IPS DF 6.9 (cell line): ENCODE measurements at regions not wholly inside any gene's neighbourhood (a gene's known extent, or its start where the extent isn't known, plus 50 kb on each side); places are given as distances from the start of the nearest gene placed in this dataset.
"Not testable (repeated sequence)": the region's sequence is repeated elsewhere in the genome, so short reads cannot be mapped to it uniquely, and the experiment has no call there.

Experiments used
- DNase-seq: peaks from one replicate; pipeline ENCODE4 v3.0.0-alpha.2; 2013; ENCODE audit warnings: low read depth, low spot score
- H3K27ac ChIP-seq: one replicate; pipeline ENCODE4 v1.5.1; 2013; ENCODE audit warnings: low read length, control low read depth
- H3K27me3 ChIP-seq: 2 replicates; pipeline ENCODE4 v1.6.1; 2013; ENCODE audit warnings: mild to moderate bottlenecking, low read length; ENCODE audit not compliant: control insufficient read depth, insufficient read depth
- H3K36me3 ChIP-seq: 2 replicates; pipeline ENCODE4 v1.6.1; 2013; ENCODE audit warnings: low read length; ENCODE audit not compliant: control insufficient read depth, insufficient read depth
- H3K4me1 ChIP-seq: 2 replicates; pipeline ENCODE4 v1.6.1; 2013; ENCODE audit warnings: low read length; ENCODE audit not compliant: control insufficient read depth, insufficient read depth
- H3K4me3 ChIP-seq: 2 replicates; pipeline ENCODE4 v1.5.1; 2013; ENCODE audit warnings: mild to moderate bottlenecking, low read length
- H3K9me3 ChIP-seq: 2 replicates; pipeline ENCODE4 v1.6.1; 2013; ENCODE audit warnings: low read length, inconsistent platforms; ENCODE audit not compliant: control insufficient read depth, insufficient read depth
- WGBS: extraction: QIAGEN DNeasy Blood & Tissue Kit; methylation state at CpG from one replicate; pipeline ENCODE4 v1.1.7; 2013; ENCODE audit warnings: mixed read lengths, missing lambda C conversion rate; ENCODE audit not compliant: insufficient read length, insufficient coverage; 5-methylcytosine and 5-hydroxymethylcytosine counted together

DNA sequence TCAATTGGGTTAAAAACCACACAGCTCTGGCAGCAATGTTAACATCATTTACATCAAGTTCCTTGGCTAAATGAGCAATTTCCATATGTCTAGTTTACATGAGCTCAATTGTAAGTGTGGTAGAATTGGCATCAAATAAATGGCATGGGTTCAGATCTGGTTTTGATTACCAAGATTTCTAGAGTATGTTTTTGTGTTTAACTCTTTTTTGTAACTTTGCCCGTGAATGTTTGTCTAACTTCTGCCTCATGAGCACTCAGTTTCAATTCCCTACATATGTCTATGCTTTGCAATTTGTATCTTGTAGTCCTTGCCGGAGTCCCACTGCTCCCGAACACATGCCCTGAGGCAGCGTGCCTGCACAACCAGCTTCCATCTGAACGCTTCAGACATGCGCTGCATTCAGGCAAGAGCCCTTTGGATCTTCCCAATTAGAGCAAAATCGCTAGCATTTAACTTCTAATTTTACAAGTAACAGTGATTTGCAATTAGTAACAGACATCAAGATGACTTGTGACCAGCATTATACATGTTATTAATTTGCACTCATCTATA, 644.4 kb downstream of the TRIML1 start:
- Histone ChIP-seq H3K4me1 (no peaks in the 10 kb centered on the region), H3K27me3 (no peaks in the 10 kb centered on the region), H3K36me3 (no peaks in the 10 kb centered on the region), H3K9me3 (no peaks in the 10 kb centered on the region), H3K27ac (no peak overlapping the region), H3K4me3 (no peak overlapping the region)
- no peak for DNase-seq
- WGBS = no CpG with 5 or more reads among the region's 7 CpGs

DNA sequence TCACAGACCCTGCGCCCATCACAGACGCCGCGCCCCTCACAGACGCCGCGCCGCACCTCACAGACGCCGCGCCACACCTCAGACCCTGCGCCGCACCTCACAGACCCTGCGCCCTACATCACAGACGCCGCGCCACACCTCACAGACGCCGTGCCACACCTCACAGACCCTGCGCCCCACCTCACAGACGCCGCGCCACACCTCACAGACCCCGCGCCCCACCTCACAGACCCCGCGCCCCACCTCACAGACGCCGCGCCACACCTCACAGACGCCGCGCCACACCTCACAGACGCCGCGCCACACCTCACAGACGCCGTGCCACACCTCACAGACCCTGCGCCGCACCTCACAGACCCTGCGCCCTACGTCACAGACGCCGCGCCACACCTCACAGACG, 657.4 kb downstream of the TRIML1 start:
- not testable (repeated sequence) for H3K27ac ChIP-seq, H3K9me3 ChIP-seq, H3K27me3 ChIP-seq, H3K36me3 ChIP-seq, DNase-seq, H3K4me1 ChIP-seq, H3K4me3 ChIP-seq
- no CpG with 5 or more reads among the region's 46 CpGs for WGBS

- H3K4me3 ChIP-seq, H3K36me3 ChIP-seq, H3K27ac ChIP-seq, DNase-seq, H3K9me3 ChIP-seq, H3K4me1 ChIP-seq, H3K27me3 ChIP-seq: not testable (repeated sequence)
- WGBS = no CpG with 5 or more reads among the region's 32 CpGs
These were observed 657.8 kb downstream of the TRIML1 start for GRCh38 chr4:188797011-188797410.

DNA sequence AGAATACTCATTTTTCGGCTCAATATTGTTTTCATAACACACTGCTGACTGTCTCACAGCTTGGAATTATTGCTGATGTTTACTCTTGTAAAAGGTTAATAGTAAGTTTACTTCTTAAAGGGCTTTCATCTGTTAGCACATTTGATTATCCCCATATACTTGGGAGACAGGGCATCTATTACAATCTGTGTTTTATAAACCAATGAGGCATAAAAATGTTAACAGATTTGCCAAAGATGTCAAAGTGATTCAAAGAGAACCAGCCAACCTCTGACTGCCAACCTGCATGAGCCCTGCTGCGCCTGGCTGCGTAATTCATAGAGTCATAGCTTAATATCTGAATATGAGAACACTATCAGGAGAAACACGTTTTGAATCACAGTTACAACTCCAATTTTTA, 665.6 kb downstream of the TRIML1 start:
- no peak for DNase-seq
- Histone ChIP-seq H3K4me3 (no peak overlapping the region), H3K4me1 (no peaks in the 10 kb centered on the region), H3K27ac (no peak overlapping the region), H3K27me3 (no peaks in the 10 kb centered on the region), H3K9me3 (no peaks in the 10 kb centered on the region), H3K36me3 (no peaks in the 10 kb centered on the region)
- WGBS = no CpG with 5 or more reads among the region's 4 CpGs

DNA sequence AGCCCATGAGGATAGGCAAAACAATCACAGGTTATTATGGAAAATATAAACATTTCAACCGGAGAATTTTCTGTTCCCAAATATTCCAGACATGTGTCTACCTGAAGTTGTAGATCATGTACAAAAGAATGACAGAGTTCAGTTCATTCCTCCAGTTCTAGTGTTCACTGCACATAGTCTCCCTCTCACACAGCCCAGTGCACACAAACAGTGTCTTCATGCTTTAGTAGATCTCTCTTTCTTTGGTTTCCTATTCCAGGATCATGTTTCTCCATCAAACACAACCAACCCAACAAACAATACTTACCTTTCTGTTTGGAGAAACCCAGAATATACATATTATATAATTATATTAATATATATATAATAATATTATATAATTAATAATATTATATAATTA, 671.9 kb downstream of the TRIML1 start:
- no peak overlapping the region for H3K4me3 ChIP-seq
- no peaks in the 10 kb centered on the region for H3K4me1 ChIP-seq
- no peaks in the 10 kb centered on the region for H3K36me3 ChIP-seq
- no peaks in the 10 kb centered on the region for H3K27me3 ChIP-seq
- no peak for DNase-seq
- H3K27ac ChIP-seq = no peak overlapping the region
- no CpG with 5 or more reads among the region's 1 CpG for WGBS
- no peaks in the 10 kb centered on the region for H3K9me3 ChIP-seq

- Histone ChIP-seq H3K4me3 (no peak overlapping the region), H3K27me3 (no peaks in the 10 kb centered on the region), H3K9me3 (no peaks in the 10 kb centered on the region), H3K36me3 (no peaks in the 10 kb centered on the region), H3K4me1 (no peaks in the 10 kb centered on the region), H3K27ac (no peak overlapping the region)
- DNase-seq = no peak
- WGBS = no CpG with 5 or more reads among the region's 1 CpG
These were observed 673.4 kb downstream of the TRIML1 start for GRCh38 chr4:188812644-188813043.

DNA sequence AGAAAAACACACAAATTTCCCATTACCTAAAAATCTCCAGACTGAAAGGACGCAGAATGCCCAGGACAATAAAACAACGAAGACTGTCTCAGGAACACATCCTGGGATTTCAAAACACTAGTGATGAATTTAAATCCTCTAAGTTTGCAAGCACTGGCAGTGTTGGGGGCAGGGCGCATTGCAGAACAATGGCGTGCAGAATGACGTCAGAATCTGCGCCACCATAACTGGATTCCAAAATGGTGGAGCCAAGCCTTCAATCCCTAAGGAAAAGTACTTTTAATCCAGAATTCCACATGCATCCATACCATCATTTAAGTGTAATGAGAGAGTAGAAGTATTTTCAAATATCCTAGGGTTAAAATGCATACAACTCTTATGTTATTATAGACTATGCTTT, 679.1 kb downstream of the TRIML1 start:
- no CpG with 5 or more reads among the region's 6 CpGs for WGBS
- DNase-seq = no peak

GRCh38 chr4:188819233-188819632, 680.0 kb downstream of the TRIML1 start:
- no CpG with 5 or more reads among the region's 2 CpGs for WGBS
- Histone ChIP-seq H3K9me3 (no peaks in the 10 kb centered on the region), H3K36me3 (no peaks in the 10 kb centered on the region), H3K4me3 (no peak overlapping the region), H3K27me3 (no peaks in the 10 kb centered on the region), H3K27ac (no peak overlapping the region), H3K4me1 (peaks cover 3% of the 10 kb centered on the region; the same call in 1 of the 2 replicates)
- DNase-seq = no peak

More for the DNA sequence above, 679.1 kb downstream of the TRIML1 start:
- H3K36me3 ChIP-seq = no peaks in the 10 kb centered on the region
- no peaks in the 10 kb centered on the region for H3K27me3 ChIP-seq
- H3K4me1 ChIP-seq = peaks cover 3% of the 10 kb centered on the region; the same call in 1 of the 2 replicates
- H3K4me3 ChIP-seq = no peak overlapping the region
- no peak overlapping the region for H3K27ac ChIP-seq
- no peaks in the 10 kb centered on the region for H3K9me3 ChIP-seq

DNA sequence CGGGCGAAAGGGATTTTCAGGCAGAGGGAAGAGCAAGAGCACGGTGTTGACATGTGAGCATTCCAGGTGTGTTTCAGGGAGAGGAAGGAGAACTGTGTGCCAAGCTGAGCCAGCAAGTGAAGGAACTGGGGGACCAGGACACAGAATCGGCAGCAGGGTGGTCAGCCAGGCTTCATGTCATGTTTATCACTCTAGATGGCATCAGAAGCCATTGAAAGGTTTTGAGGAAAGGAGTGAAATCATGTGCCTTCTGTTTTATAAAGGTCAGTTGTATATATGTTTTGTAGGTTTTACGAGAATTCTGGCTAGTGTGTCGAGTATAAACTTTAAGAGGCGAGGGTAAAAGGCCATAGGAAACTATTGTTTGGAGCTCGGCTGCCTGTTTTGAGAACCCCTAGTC, 682.3 kb downstream of the TRIML1 start:
- H3K4me1 ChIP-seq = peaks cover 3% of the 10 kb centered on the region; the same call in 1 of the 2 replicates
- no peak overlapping the region for H3K4me3 ChIP-seq
- H3K27me3 ChIP-seq = no peaks in the 10 kb centered on the region
- 100% methylated on average over 3 of the region's 8 CpGs for WGBS
- H3K36me3 ChIP-seq = no peaks in the 10 kb centered on the region
- H3K27ac ChIP-seq = no peak overlapping the region
- no peak for DNase-seq
- H3K9me3 ChIP-seq = no peaks in the 10 kb centered on the region

DNA sequence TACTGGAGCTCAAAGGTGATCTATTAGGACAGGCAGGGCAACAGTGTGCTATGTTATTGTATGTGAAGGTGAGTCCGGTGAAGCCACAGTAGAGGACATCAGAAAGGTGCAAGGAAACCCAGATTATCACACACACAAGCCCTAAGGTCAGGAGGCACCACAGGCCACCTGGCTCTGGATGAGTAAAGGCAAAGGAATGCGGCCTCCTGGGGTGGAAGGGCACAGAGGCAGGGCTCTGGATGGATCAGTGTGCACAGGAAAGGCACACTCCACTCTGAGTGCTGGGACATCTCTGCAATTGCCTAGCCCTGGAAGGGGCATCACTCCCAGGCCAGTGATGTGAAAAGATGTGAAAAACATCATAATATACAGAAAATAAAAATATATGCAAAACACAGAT, 683.5 kb downstream of the TRIML1 start:
- H3K36me3 ChIP-seq = no peaks in the 10 kb centered on the region
- no peaks in the 10 kb centered on the region for H3K27me3 ChIP-seq
- H3K27ac ChIP-seq = no peak overlapping the region
- peaks cover 3% of the 10 kb centered on the region; the same call in 1 of the 2 replicates for H3K4me1 ChIP-seq
- no peaks in the 10 kb centered on the region for H3K9me3 ChIP-seq
- DNase-seq = peak; percentile 45
- WGBS = no CpG with 5 or more reads among the region's 2 CpGs
- no peak overlapping the region for H3K4me3 ChIP-seq

- Histone ChIP-seq H3K4me1 (peaks cover 3% of the 10 kb centered on the region; the same call in 1 of the 2 replicates), H3K36me3 (no peaks in the 10 kb centered on the region), H3K9me3 (no peaks in the 10 kb centered on the region), H3K27ac (no peak overlapping the region), H3K4me3 (no peak overlapping the region), H3K27me3 (no peaks in the 10 kb centered on the region)
- no CpG with 5 or more reads among the region's 17 CpGs for whole genome bisulfite sequencing
- no peak for DNase-seq
These were observed 685.3 kb downstream of the TRIML1 start for GRCh38 chr4:188824553-188824952.
